GM12892 (cell line): ENCODE measurements at regions not wholly inside any gene's neighbourhood (a gene's known extent, or its start where the extent isn't known, plus 50 kb on each side); places are given as distances from the start of the nearest gene placed in this dataset.
A peak's percentile ranks its signal among the peaks of the same experiment; 100 is the strongest.

Source experiments
- DNase-seq: peaks from one replicate; pipeline ENCODE4 v3.0.0; 2011; ENCODE audit not compliant: insufficient read length
- FAIRE-seq: peaks from 2 replicates; lab custom pipeline; 2011; peaks lifted over from hg19 to GRCh38; lab: Jason Lieb, UNC
- POLR2A ChIP-seq: IDR thresholded peaks from 2 replicates; pipeline ENCODE4 v1.6.1; 2011; ENCODE audit warnings: low read depth, low read length, control low read depth
- POLR2AphosphoS5 ChIP-seq: IDR thresholded peaks from 2 replicates; pipeline ENCODE4 v1.6.1; 2011; ENCODE audit warnings: low read depth, low read length, control low read depth
- TAF1 ChIP-seq: IDR thresholded peaks from 2 replicates; pipeline ENCODE4 v1.6.1; 2011; ENCODE audit warnings: low read depth, mild to moderate bottlenecking, control low read depth, low read length, borderline replicate concordance

- TF ChIP-seq POLR2A, result no peak
- TF ChIP-seq TAF1, result no peak
- no peak for TF ChIP-seq POLR2AphosphoS5
- DNase-seq (no peak), FAIRE-seq (no peak)
Measured at GRCh38 chr9:107653263-107653821, 163.8 kb upstream of the KLF4 start.

GRCh38 chr9:107650995-107651394 lies 161.4 kb upstream of the KLF4 start:
- no peak for FAIRE-seq

GRCh38 chr9:107650321-107650720 lies 160.8 kb upstream of the KLF4 start:
- FAIRE-seq (no peak), DNase-seq (no peak)
- TF ChIP-seq TAF1, result no peak
- TF ChIP-seq POLR2A, result no peak
- TF ChIP-seq POLR2AphosphoS5, result no peak

More at GRCh38 chr9:107650995-107651394, 161.4 kb upstream of the KLF4 start:
- TF ChIP-seq POLR2A (no peak), TAF1 (no peak), POLR2AphosphoS5 (no peak)
- no peak for DNase-seq

- DNase-seq, result no peak
- TF ChIP-seq POLR2A (no peak), POLR2AphosphoS5 (no peak), TAF1 (no peak)
- FAIRE-seq, result no peak
Measured at GRCh38 chr9:107648153-107648715, 158.7 kb upstream of the KLF4 start.

- FAIRE-seq (no peak), DNase-seq (no peak)
- TF ChIP-seq POLR2AphosphoS5 (no peak), TAF1 (no peak), POLR2A (no peak)
Measured at GRCh38 chr9:107647611-107648010, 158.0 kb upstream of the KLF4 start.

GRCh38 chr9:107647141-107647540 lies 157.6 kb upstream of the KLF4 start:
- FAIRE-seq (no peak), DNase-seq (no peak)
- TF ChIP-seq POLR2AphosphoS5 (no peak), TAF1 (no peak), POLR2A (no peak)

GRCh38 chr9:107645464-107645833 lies 155.9 kb upstream of the KLF4 start:
- no peak for DNase-seq
- FAIRE-seq, result no peak
- TF ChIP-seq TAF1 (no peak), POLR2AphosphoS5 (no peak), POLR2A (no peak)

- TF ChIP-seq POLR2A (no peak), TAF1 (no peak), POLR2AphosphoS5 (no peak)
- FAIRE-seq, result no peak
- DNase-seq, result no peak
Measured at GRCh38 chr9:107644733-107645463, 155.3 kb upstream of the KLF4 start.

- FAIRE-seq (no peak), DNase-seq (no peak)
- TF ChIP-seq TAF1 (no peak), POLR2A (no peak), POLR2AphosphoS5 (no peak)
Measured at GRCh38 chr9:107639426-107639825, 149.9 kb upstream of the KLF4 start.

GRCh38 chr9:107638521-107639310 lies 149.1 kb upstream of the KLF4 start:
- FAIRE-seq, result no peak
- DNase-seq, result no peak
- TF ChIP-seq POLR2A, result no peak
- no peak for TF ChIP-seq TAF1
- TF ChIP-seq POLR2AphosphoS5, result no peak

GRCh38 chr9:107637421-107638420 lies 148.2 kb upstream of the KLF4 start:
- DNase-seq (peak; percentile 33), FAIRE-seq (no peak)
- TF ChIP-seq TAF1, result no peak
- no peak for TF ChIP-seq POLR2AphosphoS5
- TF ChIP-seq POLR2A, result no peak
